Islet of Langerhans (tissue), 1 donor: ENCODE measurements at regions not wholly inside any gene's neighbourhood (a gene's known extent, or its start where the extent isn't known, plus 50 kb on each side); places are given as distances from the start of the nearest gene placed in this dataset.

Experiments
- FAIRE-seq: peaks from one replicate; lab custom pipeline; 2011; peaks lifted over from hg19 to GRCh38; lab: Jason Lieb, UNC

GRCh38 chr1:56068908-56069307 lies 510.5 kb downstream of the PLPP3 start:
- no peak for FAIRE-seq

GRCh38 chr1:56068210-56068609 lies 511.2 kb downstream of the PLPP3 start:
- FAIRE-seq, result no peak

DNA sequence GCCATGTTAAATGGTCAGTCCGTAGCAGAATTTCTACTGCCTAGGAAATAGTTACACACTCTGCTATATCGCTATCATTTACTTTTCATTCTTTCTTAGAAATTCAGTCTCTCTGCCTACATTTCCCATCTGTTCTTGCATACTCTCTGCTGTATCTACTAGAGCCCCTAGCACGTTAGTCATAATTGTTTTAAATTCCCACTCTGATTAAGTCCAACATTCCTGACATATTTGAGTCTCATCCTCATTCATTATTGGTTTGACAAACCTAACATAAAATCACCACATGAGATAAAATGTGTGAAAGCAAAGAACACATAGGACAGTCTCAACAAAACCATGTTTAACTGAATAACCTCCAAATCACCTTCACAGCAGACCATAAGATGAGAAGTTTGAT lies 513.6 kb downstream of the PLPP3 start:
- no peak for FAIRE-seq

- no peak for FAIRE-seq
These were observed 514.7 kb downstream of the PLPP3 start for GRCh38 chr1:56064705-56065104.

DNA sequence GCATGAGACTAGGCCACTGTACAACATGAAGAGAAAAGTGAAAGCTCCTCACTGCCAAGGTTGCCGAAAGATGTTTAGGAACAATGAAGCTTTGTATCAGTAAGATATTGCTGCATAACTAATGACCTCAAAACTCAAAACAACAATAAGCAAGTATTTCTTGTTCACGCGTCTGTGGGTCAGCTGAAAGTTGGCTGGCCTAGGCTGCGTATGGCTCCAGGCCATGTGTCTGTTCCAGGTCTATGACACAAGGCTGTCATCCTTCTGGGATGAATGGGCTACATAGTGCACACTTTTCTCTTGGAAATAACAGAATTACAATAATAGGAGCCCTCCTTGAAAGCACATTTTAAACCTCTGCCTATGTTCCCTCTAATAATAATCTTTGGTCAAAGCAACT lies 515.9 kb downstream of the PLPP3 start:
- FAIRE-seq, result no peak

GRCh38 chr1:56062625-56063024 lies 516.7 kb downstream of the PLPP3 start:
- no peak for FAIRE-seq

DNA sequence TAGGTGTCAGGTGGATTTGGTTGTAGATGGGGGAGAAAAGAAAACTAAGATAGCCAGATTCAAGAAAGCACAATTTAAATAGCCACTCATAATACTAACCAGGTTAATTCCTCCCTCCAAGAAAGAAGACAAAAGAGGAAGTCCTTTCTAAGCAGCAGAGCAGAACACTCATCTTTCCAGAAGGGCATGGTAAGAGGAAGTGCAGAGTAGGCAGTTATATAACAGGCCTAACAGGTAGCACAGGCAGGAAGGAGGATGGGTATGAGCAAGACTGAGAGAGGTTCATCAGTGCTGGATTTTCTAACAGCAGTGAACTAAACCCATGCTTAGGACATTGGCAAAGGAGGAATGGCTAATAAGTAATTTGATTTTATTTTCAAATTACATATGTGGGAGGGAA lies 517.5 kb downstream of the PLPP3 start:
- FAIRE-seq, result no peak

- FAIRE-seq, result no peak
These were observed 518.5 kb downstream of the PLPP3 start for GRCh38 chr1:56060906-56061305.

- no peak for FAIRE-seq
These were observed 521.6 kb downstream of the PLPP3 start for GRCh38 chr1:56057466-56058405.

DNA sequence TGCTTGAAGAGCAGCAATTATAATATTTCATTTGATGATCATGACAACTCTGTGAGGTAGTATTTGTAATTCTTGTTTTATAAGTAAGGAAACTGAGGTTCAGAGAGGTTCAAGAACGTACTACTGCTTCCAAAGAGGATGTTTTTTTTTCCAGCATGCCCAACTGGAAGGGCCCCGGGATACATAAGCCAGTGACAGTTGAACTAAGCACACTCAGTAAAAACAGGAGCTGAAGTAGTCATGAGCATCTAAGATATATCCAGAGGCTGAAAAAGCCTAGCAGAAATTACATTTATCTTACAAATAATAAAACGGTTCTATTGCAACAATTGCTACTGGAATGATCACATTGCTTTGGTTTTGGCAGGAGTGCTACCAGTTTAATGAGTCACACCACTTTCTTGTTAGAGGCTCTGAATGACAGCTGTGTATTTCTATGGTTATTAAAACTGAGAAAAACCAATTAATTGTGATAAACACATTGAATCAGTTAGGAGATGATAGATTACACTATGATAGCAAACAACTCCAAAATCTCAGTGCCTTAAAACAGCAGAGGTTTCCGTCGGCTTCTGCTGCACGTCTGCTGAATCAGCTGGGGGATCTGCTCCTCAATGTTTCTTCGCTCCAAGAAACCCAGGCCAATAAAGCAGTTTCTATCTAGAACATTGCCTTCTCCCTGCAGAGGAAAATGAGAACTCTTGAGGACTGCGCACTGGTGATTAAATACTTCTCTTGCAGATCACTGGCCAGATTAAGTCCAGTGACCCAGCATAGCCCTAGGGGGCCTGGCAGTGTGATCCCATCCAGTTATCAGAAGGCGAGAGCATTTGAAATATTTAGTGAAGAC lies 522.7 kb downstream of the PLPP3 start:
- no peak for FAIRE-seq

DNA sequence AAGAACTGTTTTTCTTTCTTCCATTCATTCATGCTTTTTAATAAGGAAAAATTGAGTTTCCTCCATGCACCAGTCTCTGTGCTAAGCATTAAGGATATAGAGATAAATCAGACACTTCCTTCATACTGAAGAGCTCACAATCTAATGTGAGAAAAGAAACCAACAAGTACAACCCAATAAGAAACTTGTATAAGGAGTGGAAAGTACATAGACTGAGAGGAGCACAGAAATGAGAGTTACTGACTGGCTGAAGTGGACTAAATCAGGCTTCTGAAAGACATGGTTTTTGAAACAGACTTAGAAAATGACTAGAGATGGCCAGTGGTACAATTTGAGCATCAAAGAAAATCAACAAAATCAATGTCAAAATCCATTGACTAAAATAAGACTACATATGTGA lies 524.4 kb downstream of the PLPP3 start:
- no peak for FAIRE-seq

GRCh38 chr1:56052041-56052440 lies 527.3 kb downstream of the PLPP3 start:
- no peak for FAIRE-seq

DNA sequence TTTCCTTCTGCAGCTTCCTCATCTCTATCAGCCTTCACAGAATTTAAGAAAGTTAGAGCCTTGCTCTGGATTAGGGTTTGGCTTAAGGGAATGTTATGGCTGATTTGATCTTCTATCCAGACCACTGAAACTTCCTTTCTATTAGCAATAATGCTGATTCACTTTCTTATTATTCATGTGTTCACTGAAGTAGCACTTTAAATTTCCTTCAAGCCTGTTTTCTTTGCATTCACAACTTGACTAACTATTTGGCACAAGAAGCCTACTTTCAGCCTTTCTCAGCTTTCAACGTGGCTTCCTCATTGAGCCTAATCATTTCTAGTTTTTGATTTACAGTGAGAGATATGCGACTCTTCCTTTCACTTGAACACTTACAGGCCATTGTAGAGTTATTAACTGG lies 528.5 kb downstream of the PLPP3 start:
- no peak for FAIRE-seq

- FAIRE-seq, result no peak
These were observed 533.9 kb downstream of the PLPP3 start for GRCh38 chr1:56045477-56045876.

DNA sequence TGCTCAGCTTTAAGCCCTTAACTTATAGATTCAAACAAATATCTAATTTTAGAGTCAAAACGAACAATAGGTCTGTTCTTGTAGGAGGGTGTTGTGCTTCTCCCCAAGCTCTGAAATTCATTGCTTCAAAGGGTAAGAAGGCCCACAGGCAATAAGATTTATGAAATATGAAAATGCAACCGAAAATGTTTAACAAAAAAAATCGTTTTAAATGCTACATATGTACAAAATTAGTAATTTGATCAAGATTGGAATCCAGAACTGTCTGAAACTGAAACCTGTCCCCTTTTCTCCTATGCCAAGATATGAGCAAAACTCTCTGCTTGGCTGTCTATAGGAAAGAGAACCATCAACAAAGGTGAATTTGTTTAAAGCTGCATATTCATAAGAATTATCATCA lies 534.3 kb downstream of the PLPP3 start:
- no peak for FAIRE-seq

- FAIRE-seq, result no peak
These were observed 542.9 kb downstream of the PLPP3 start for GRCh38 chr1:56036479-56036878.

DNA sequence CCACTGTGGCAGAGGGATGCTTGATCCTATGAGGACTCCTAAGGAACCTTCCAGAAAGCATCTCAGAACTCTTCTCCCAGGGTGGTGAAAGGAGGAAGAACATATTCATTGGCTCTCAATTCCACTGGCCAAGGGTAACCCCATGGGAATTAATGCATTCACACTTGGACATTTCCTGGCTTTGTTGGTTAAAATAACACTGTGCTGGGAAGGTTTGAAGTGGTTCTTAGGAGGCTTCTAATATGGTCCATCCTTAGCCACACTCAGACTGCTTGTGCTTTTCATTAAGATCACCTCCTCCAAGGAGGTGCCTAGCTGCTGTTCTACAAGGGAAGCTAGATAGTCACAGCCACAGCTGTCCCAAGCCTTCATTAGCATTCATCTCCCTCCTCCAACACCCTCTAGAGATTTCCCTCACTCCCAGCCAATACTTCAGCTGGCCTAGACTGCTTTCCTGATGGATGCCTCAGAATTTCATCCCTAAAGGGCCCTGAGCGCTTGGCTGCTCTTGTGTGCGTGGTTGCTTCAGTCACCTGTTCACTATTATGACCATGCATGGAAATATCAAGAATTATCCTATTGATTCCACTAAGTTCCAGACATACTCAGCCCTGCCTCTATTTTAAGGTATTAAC lies 544.4 kb downstream of the PLPP3 start:
- FAIRE-seq, result no peak

GRCh38 chr1:56034222-56034621 lies 545.1 kb downstream of the PLPP3 start:
- no peak for FAIRE-seq

GRCh38 chr1:56033321-56034037 lies 545.9 kb downstream of the PLPP3 start:
- FAIRE-seq, result no peak

- no peak for FAIRE-seq
These were observed 547.2 kb downstream of the PLPP3 start for GRCh38 chr1:56032096-56032676.

DNA sequence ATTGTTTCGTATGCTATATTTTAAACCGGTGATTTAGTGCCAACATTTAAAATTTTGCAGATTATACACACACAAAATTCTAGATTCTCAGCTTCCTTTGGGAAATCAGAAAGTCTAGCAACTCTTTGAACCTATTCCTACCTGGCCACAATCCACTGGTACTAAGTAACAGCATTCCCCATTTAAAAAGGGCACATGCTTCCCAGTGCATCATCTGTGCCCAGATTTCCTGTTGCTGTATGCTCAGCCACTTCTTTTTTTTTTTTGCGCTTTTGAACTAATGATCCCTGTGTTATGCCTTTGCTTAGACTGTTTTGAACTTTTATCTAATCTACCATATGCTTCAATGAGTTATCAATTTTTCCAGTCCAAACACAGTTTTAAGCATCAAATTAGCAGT lies 548.4 kb downstream of the PLPP3 start:
- FAIRE-seq, result no peak
